ENCODE measurements at regions not wholly inside any gene's neighbourhood (a gene's known extent, or its start where the extent isn't known, plus 50 kb on each side); places are given as distances from the start of the nearest gene placed in this dataset.
"Not testable (repeated sequence)": the region's sequence is repeated elsewhere in the genome, so short reads cannot be mapped to it uniquely, and the experiment has no call there.

GRCh38 chr15:66886686-66887273 lies 178.6 kb upstream of the SMAD3 start:
- H3K4me3 ChIP-seq: no peak overlapping the region
- H3K27me3 ChIP-seq (ENCODE audit: low read depth): no peaks in the 10 kb centered on the region
- H3K9me3 ChIP-seq: no peaks in the 10 kb centered on the region
- DNase-seq (ENCODE audit: low spot score in 2 of 2): peak in 1 of 2 experiments; percentile 5
- H3K4me1 ChIP-seq: peaks cover 12% of the 10 kb centered on the region
- in situ Hi-C loops (cut with MboI; ENCODE audit: low sequenced_read_pairs): no loop called here
- no peaks in the 10 kb centered on the region for H3K36me3 ChIP-seq (replicated peaks)

GRCh38 chr15:66889298-66889697 lies 176.1 kb upstream of the SMAD3 start:
- H3K9me3 ChIP-seq; in situ Hi-C loops (cut with MboI; ENCODE audit: low sequenced_read_pairs); H3K4me3 ChIP-seq; H3K36me3 ChIP-seq (replicated peaks); DNase-seq (ENCODE audit: low spot score in 2 of 2); H3K4me1 ChIP-seq; H3K27me3 ChIP-seq (ENCODE audit: low read depth): not testable (repeated sequence)

DNA sequence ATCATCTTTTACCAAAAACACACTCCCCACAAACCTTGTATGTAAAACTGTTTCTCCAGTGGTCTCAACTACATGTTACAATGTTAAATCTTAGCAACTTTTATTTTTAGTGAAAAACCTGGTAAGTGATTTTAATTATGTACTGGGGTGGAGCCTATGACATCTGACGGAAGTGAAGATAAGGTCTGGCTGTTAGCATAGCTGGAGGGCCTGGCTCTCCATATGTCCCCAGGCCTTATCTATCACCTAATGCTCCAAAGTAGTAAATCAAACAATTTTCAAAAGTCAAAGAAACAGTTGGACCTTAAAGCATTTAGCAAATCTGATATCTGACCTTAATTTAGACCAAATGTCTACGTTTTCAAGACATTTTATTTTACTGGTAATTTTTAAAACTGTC lies 173.6 kb upstream of the SMAD3 start:
- Histone ChIP-seq H3K36me3 (replicated peaks) (no peaks in the 10 kb centered on the region), H3K27me3 (ENCODE audit: low read depth) (peaks cover 9% of the 10 kb centered on the region), H3K4me3 (no peak overlapping the region), H3K9me3 (no peaks in the 10 kb centered on the region), H3K4me1 (no peaks in the 10 kb centered on the region)
- DNase-seq (ENCODE audit: low spot score in 2 of 2): no peak
- in situ Hi-C loops (cut with MboI; ENCODE audit: low sequenced_read_pairs): no loop called here

- Histone ChIP-seq H3K9me3 (no peaks in the 10 kb centered on the region), H3K36me3 (replicated peaks) (no peaks in the 10 kb centered on the region), H3K4me1 (no peaks in the 10 kb centered on the region), H3K4me3 (no peak overlapping the region), H3K27me3 (ENCODE audit: low read depth) (peaks cover 9% of the 10 kb centered on the region)
- in situ Hi-C loops (cut with MboI; ENCODE audit: low sequenced_read_pairs): no loop called here
- no peak for DNase-seq (ENCODE audit: low spot score in 2 of 2)
Observed at GRCh38 chr15:66893294-66893693, 172.1 kb upstream of the SMAD3 start.

GRCh38 chr15:66894363-66894762 lies 171.0 kb upstream of the SMAD3 start:
- H3K27me3 ChIP-seq (ENCODE audit: low read depth): peaks cover 9% of the 10 kb centered on the region
- no peak overlapping the region for H3K4me3 ChIP-seq
- peak in 1 of 2 experiments; percentile 1 for DNase-seq (ENCODE audit: low spot score in 2 of 2)
- no peaks in the 10 kb centered on the region for H3K36me3 ChIP-seq (replicated peaks)
- no peaks in the 10 kb centered on the region for H3K4me1 ChIP-seq
- no peaks in the 10 kb centered on the region for H3K9me3 ChIP-seq
- in situ Hi-C loops (cut with MboI; ENCODE audit: low sequenced_read_pairs): no loop called here

DNA sequence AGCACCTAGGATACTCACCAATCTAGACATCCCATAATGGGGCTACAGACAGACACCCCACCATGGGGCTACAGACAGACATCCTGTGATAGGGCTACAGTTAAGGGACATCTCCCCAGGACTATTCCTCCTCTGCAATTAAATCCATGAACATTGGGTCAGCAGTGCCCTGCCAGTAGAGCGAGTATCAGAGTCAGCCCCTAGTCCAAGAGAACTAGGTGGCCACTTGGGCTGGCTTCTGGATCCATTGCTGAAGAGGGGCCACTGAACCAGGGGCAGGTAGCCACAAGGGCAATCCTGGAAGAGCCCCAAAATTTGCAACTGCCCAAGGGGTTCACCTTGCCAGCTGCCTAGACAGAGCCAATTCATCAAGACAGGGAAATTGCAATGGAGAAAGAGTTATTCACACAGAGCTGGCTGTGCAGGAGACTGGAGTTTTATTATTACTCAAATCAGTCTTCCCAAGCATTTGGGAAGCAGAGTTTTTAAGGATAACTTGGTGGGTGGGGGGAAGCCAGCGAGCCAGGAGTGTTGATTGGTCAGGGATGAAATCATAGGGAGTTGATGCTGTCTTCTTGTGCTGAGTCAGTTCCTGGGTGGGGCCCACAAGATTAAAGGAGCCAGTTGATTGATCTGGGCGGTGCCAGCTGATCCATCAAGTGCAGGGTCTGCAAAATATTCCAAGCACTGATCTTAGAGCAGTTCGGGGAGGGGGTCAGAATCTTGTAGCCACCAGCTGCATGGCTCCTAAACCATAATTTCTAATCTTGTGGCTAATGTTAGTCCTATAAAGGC lies 170.2 kb upstream of the SMAD3 start:
- Histone ChIP-seq H3K4me1 (no peaks in the 10 kb centered on the region), H3K27me3 (ENCODE audit: low read depth) (peaks cover 9% of the 10 kb centered on the region), H3K9me3 (no peaks in the 10 kb centered on the region), H3K4me3 (no peak overlapping the region), H3K36me3 (replicated peaks) (no peaks in the 10 kb centered on the region)
- in situ Hi-C loops (cut with MboI; ENCODE audit: low sequenced_read_pairs): no loop called here
- DNase-seq (ENCODE audit: low spot score in 2 of 2): peak in 1 of 2 experiments; percentile 5

- Histone ChIP-seq H3K27me3 (ENCODE audit: low read depth) (peaks cover 9% of the 10 kb centered on the region), H3K9me3 (no peaks in the 10 kb centered on the region), H3K4me3 (no peak overlapping the region), H3K36me3 (replicated peaks) (no peaks in the 10 kb centered on the region), H3K4me1 (no peaks in the 10 kb centered on the region)
- in situ Hi-C loops (cut with MboI; ENCODE audit: low sequenced_read_pairs): no loop called here
- DNase-seq (ENCODE audit: low spot score in 2 of 2): peak in 1 of 2 experiments; percentile 7
Observed at GRCh38 chr15:66895794-66896453, 169.5 kb upstream of the SMAD3 start.

- in situ Hi-C loops (cut with MboI; ENCODE audit: low sequenced_read_pairs): no loop called here
- Histone ChIP-seq H3K4me3 (no peak overlapping the region), H3K27me3 (ENCODE audit: low read depth) (peaks cover 9% of the 10 kb centered on the region), H3K4me1 (no peaks in the 10 kb centered on the region), H3K9me3 (no peaks in the 10 kb centered on the region), H3K36me3 (replicated peaks) (no peaks in the 10 kb centered on the region)
- peak in 1 of 2 experiments; percentile 3 for DNase-seq (ENCODE audit: low spot score in 2 of 2)
Observed at GRCh38 chr15:66896611-66897010, 168.8 kb upstream of the SMAD3 start.

GRCh38 chr15:66897416-66897815 lies 168.0 kb upstream of the SMAD3 start:
- Histone ChIP-seq H3K36me3 (replicated peaks) (no peaks in the 10 kb centered on the region), H3K4me1 (no peaks in the 10 kb centered on the region), H3K4me3 (no peak overlapping the region), H3K27me3 (ENCODE audit: low read depth) (peaks cover 9% of the 10 kb centered on the region), H3K9me3 (no peaks in the 10 kb centered on the region)
- DNase-seq (ENCODE audit: low spot score in 2 of 2): peak in 1 of 2 experiments; percentile 6
- in situ Hi-C loops (cut with MboI; ENCODE audit: low sequenced_read_pairs): no loop called here

DNA sequence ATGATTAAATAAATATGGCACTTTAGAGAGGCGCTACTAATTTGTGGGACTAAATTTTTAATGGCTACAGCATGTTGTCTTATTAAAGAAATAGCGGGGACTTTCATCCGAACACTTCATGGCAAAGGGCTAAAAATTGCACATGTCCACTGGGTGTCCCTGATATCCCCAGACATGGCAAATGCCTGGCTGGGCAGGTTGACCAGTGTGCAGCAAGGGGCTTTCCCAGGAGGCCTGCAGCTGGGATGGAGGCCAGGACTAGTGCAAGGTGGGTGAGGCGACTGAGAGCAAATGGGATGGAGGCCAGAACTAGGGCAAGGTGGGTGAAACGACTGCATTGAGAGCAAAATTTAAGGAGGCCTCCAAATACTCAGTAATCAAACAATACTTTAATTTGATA lies 167.4 kb upstream of the SMAD3 start:
- no peaks in the 10 kb centered on the region; the same call in 1 of the 2 replicates for H3K9me3 ChIP-seq
- peaks cover 8% of the 10 kb centered on the region for H3K27me3 ChIP-seq (ENCODE audit: low read depth)
- no peak overlapping the region for H3K4me3 ChIP-seq
- no peak for DNase-seq (ENCODE audit: low spot score in 2 of 2)
- H3K4me1 ChIP-seq: no peaks in the 10 kb centered on the region
- H3K36me3 ChIP-seq (replicated peaks): no peaks in the 10 kb centered on the region
- in situ Hi-C loops (cut with MboI; ENCODE audit: low sequenced_read_pairs): no loop called here

DNA sequence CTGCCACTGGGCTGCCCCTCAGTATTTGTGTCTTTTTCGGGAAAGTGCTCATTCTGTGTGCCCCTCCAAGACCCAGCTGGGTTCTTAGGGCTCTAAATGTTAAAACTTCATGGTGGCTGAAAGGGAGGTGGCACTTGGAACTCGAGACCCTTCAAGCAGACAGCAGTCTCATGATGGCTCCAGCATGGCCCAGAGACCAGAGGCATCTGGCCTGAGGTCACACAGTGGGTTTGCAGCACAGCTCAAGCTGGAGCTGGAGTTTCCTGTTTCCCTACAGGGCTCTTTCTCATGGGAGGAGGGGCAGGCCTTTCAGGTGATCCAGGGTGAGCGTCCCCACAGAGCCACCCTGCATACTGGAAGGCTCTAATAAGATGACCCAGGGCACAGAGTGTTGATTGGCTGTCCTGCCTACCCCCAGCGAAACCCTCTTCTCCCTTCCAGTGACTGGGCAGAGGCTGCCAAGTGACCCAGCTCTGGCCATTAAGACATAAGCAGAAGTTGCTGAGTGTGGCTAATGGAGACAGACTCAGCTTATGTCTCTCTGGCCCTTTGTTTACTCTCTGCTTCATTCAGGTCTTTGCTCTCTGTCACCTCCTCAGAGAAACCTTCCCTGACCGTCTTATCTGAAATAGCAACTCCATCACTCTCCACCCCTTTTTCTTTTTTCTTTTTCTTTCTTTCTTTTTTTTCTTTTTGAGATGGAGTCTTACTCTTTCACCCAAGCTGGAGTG lies 166.6 kb upstream of the SMAD3 start:
- Histone ChIP-seq H3K27me3 (ENCODE audit: low read depth) (peaks cover 1% of the 10 kb centered on the region; the same call in 1 of the 2 replicates), H3K36me3 (replicated peaks) (no peaks in the 10 kb centered on the region), H3K4me1 (no peaks in the 10 kb centered on the region), H3K9me3 (no peaks in the 10 kb centered on the region; the same call in none of the 2 replicates), H3K4me3 (no peak overlapping the region)
- in situ Hi-C loops (cut with MboI; ENCODE audit: low sequenced_read_pairs): no loop called here
- no peak for DNase-seq (ENCODE audit: low spot score in 2 of 2)

DNA sequence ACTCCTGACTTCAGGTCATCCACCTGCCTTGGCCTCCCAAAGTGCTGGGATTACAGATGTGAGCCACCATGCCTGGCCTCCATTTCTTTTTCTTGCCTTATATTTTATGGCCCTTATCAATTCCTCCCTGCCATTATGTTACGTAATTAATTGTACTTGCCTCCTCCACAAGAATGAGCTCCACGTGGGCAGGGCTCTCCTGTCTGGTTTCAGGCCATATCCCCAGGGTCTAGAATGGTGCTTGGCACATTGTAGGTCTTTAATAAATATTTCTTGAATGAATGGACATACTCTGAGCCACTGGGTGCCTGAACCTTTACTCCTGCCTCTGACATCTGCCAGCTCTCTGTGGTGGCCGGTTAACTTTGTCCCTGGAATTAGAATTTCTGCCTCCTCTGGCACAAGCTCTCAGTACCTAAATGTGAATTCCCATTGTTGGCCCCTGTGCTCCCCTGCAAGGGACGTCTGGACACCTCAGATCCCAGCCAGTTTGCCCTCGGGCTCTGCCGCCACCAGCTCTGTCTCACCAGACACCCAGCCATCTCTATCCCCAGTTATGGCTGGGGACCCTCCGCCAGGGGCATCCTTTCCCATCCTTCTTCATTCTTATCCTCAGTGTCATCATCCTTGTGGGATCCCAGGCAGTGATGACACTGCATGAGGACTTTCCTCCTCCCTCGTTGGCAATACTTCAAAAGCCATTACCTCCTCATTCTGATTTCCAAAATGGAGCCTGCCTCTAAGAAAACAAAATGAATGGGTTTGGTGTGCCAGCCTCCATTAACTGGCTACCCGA lies 165.6 kb upstream of the SMAD3 start:
- no peak overlapping the region for H3K4me3 ChIP-seq
- peaks cover 2% of the 10 kb centered on the region; the same call in 1 of the 2 replicates for H3K4me1 ChIP-seq
- H3K27me3 ChIP-seq (ENCODE audit: low read depth): no peaks in the 10 kb centered on the region; the same call in 1 of the 2 replicates
- peaks cover 1% of the 10 kb centered on the region for H3K9me3 ChIP-seq
- no peak for DNase-seq (ENCODE audit: low spot score in 2 of 2)
- no peaks in the 10 kb centered on the region for H3K36me3 ChIP-seq (replicated peaks)
- in situ Hi-C loops (cut with MboI; ENCODE audit: low sequenced_read_pairs): no loop called here
